Cardiac muscle cell (in vitro differentiated cells and primary cell): ENCODE measurements at regions not wholly inside any gene's neighbourhood (a gene's known extent, or its start where the extent isn't known, plus 50 kb on each side); places are given as distances from the start of the nearest gene placed in this dataset.

Experiments
- DNase-seq, 2 donors: peaks; one replicate each; pipeline versions ENCODE4 v3.0.0 to v3.0.0-alpha.2; 2010 to 2017; ENCODE audit warnings: low read depth in 1 of 2, low spot score in 1 of 2
- H3K27ac ChIP-seq: fragments of 200-600 bp; sonication (generic); 2 replicates; pipeline ENCODE4 v1.5.1; 2016
- H3K27me3 ChIP-seq: fragments of 200-600 bp; sonication (generic); 2 replicates; pipeline ENCODE4 v1.6.0; 2016; ENCODE audit warnings: control low read depth
- H3K36me3 ChIP-seq: fragments of 200-600 bp; sonication (generic); 2 replicates; pipeline ENCODE4 v1.5.1; 2016; ENCODE audit warnings: control low read depth
- H3K4me1 ChIP-seq: fragments of 200-600 bp; sonication (generic); 2 replicates; pipeline ENCODE4 v1.8.1; 2017; ENCODE audit warnings: low read depth, mild to moderate bottlenecking, mixed run types
- H3K4me3 ChIP-seq: fragments of 200-600 bp; sonication (generic); 2 replicates; pipeline ENCODE4 v1.5.1; 2016; ENCODE audit warnings: mild to moderate bottlenecking
- H3K9me3 ChIP-seq: fragments of 200-600 bp; sonication (generic); 2 replicates; pipeline ENCODE4 v1.5.1; 2017; ENCODE audit warnings: low read depth, mild to moderate bottlenecking, control low read depth
- TF ChIP-seq, protein P1 (sequence below): IDR thresholded peaks from 2 replicates; pipeline ENCODE4 v1.5.1; 2012; ENCODE audit warnings: low read depth, mild to moderate bottlenecking, low read length

DNA sequence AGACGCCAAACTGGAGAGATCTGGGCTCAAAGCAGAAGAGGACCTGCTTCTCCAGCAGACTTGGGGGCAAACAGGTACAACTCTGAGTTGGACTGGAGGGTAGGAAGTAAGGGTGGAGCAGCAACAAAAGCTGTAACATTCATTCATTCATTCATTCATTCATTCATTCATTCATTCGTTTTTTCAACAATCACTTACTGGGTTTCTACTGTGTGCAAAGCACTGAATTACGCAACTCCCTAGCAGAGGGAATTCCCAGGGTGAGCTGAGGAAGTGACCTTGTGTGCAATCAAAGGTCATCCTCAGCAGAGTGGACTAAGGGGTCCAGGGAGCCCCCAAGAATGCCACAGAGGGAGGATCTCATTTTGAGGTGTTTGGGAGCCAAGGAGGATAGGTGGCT lies 231.1 kb upstream of the SDK2 start:
- H3K4me3 ChIP-seq = no peak overlapping the region
- H3K9me3 ChIP-seq = no peaks in the 10 kb centered on the region
- H3K36me3 ChIP-seq = no peaks in the 10 kb centered on the region
- no peaks in the 10 kb centered on the region for H3K27me3 ChIP-seq
- DNase-seq = peak in 1 of 2 donors; percentile 5
- no peaks in the 10 kb centered on the region for H3K4me1 ChIP-seq
- no peak overlapping the region for H3K27ac ChIP-seq
- TF ChIP-seq, protein P1, sequence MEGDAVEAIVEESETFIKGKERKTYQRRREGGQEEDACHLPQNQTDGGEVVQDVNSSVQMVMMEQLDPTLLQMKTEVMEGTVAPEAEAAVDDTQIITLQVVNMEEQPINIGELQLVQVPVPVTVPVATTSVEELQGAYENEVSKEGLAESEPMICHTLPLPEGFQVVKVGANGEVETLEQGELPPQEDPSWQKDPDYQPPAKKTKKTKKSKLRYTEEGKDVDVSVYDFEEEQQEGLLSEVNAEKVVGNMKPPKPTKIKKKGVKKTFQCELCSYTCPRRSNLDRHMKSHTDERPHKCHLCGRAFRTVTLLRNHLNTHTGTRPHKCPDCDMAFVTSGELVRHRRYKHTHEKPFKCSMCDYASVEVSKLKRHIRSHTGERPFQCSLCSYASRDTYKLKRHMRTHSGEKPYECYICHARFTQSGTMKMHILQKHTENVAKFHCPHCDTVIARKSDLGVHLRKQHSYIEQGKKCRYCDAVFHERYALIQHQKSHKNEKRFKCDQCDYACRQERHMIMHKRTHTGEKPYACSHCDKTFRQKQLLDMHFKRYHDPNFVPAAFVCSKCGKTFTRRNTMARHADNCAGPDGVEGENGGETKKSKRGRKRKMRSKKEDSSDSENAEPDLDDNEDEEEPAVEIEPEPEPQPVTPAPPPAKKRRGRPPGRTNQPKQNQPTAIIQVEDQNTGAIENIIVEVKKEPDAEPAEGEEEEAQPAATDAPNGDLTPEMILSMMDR = no peak

DNA sequence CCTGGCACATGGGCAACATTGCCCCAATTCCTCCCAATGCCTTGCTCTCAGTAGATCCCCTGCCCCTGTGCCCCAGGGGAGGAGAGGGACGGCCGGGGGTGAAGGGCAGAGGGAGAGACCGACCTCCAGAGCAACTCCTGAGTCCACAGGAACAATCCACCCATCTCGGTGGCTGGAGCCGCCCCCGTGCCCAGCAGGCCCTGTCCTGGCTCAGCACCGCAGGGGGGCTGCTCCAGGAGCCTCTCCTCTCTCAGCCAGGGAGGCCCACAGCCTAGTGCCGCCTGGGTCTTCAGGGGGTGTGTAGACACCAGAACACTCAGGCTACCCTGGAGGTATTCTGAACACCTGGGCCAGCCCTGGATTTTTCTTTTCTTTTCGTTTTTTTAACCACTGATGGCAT lies 233.7 kb upstream of the SDK2 start:
- Histone ChIP-seq H3K4me1 (no peaks in the 10 kb centered on the region), H3K27ac (no peak overlapping the region), H3K36me3 (no peaks in the 10 kb centered on the region), H3K4me3 (no peak overlapping the region), H3K27me3 (peaks cover 14% of the 10 kb centered on the region), H3K9me3 (no peaks in the 10 kb centered on the region)
- TF ChIP-seq, protein P1 = no peak
- no peak for DNase-seq

DNA sequence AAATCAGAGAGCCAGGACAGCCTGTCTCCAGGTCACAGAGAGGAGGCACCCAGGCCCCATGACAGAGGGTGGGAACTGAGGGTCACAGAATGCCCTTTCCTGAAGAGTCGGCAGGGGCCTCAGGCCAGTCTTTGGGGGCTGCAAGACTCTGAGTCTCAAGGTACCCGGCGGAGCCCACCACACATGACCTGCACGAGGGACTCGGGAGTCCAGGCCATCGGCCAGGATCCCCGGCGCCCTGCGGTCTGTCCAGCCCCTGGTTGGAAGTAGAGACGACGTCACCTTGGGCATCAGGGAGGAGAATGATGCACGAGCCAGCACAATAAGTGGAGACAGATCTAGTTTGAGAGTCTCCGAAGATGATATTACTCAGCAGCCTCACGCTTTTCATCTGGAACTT lies 234.7 kb upstream of the SDK2 start:
- TF ChIP-seq, protein P1 = no peak
- H3K27ac ChIP-seq = no peak overlapping the region
- H3K4me1 ChIP-seq = no peaks in the 10 kb centered on the region
- no peak overlapping the region for H3K4me3 ChIP-seq
- H3K9me3 ChIP-seq = no peaks in the 10 kb centered on the region
- no peaks in the 10 kb centered on the region for H3K36me3 ChIP-seq
- no peak for DNase-seq
- peaks cover 14% of the 10 kb centered on the region for H3K27me3 ChIP-seq

- H3K9me3 ChIP-seq = no peaks in the 10 kb centered on the region
- TF ChIP-seq, protein P1 = no peak
- no peak overlapping the region for H3K27ac ChIP-seq
- DNase-seq = no peak
- H3K4me3 ChIP-seq = no peak overlapping the region
- H3K27me3 ChIP-seq = peaks cover 14% of the 10 kb centered on the region
- no peaks in the 10 kb centered on the region for H3K4me1 ChIP-seq
- no peaks in the 10 kb centered on the region for H3K36me3 ChIP-seq
Observed at GRCh38 chr17:73879987-73880386, 235.7 kb upstream of the SDK2 start.

- Histone ChIP-seq H3K9me3 (no peaks in the 10 kb centered on the region), H3K4me3 (no peak overlapping the region), H3K36me3 (no peaks in the 10 kb centered on the region), H3K4me1 (no peaks in the 10 kb centered on the region), H3K27me3 (peaks cover 14% of the 10 kb centered on the region), H3K27ac (no peak overlapping the region)
- TF ChIP-seq, protein P1 = no peak
- DNase-seq = no peak
Observed at GRCh38 chr17:73882590-73882989, 238.3 kb upstream of the SDK2 start.

- H3K27ac ChIP-seq = no peak overlapping the region
- H3K4me3 ChIP-seq = no peak overlapping the region
- no peaks in the 10 kb centered on the region for H3K9me3 ChIP-seq
- H3K27me3 ChIP-seq = peaks cover 14% of the 10 kb centered on the region
- no peaks in the 10 kb centered on the region for H3K36me3 ChIP-seq
- TF ChIP-seq, protein P1 = no peak
- H3K4me1 ChIP-seq = no peaks in the 10 kb centered on the region
- no peak for DNase-seq
Observed at GRCh38 chr17:73883175-73883574, 238.9 kb upstream of the SDK2 start.
